GM18870 (cell line): ENCODE measurements at regions not wholly inside any gene's neighbourhood (a gene's known extent, or its start where the extent isn't known, plus 50 kb on each side); places are given as distances from the start of the nearest gene placed in this dataset.
"Not testable (repeated sequence)": the region's sequence is repeated elsewhere in the genome, so short reads cannot be mapped to it uniquely, and the experiment has no call there.

Source experiments
- ATAC-seq: cut with Tn5 transposase; IDR thresholded peaks from one replicate; pipeline ENCODE4 v1.9.1; 2021; ENCODE audit warnings: moderate library complexity; ENCODE audit not compliant: unreplicated experiment

DNA sequence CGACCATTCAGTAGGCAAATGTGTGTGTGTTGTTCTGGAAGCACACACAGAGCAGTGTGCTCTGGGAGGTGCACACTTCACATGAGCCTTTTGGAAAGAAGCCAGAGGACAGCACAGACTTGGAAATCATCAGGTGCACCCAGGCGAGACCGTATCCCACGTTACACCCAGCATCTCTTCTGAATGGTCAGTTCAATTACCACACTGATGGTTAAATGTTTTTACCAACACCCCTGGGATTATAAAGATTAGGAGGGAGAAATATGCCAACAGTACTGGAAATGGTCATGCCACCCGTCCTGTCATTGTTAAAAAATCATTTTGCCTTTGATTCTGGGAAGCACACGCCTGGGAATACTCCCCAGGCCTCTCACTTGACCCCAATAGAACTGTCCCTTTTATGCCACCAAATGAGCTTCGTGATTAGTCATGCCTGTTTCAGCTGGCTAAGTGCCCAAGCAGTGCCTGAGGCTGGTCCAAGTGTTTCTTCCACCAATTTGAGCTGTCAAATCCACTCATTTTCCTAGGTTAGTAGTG lies 183.7 kb downstream of the NRP2 start:
- ATAC-seq: no peak

DNA sequence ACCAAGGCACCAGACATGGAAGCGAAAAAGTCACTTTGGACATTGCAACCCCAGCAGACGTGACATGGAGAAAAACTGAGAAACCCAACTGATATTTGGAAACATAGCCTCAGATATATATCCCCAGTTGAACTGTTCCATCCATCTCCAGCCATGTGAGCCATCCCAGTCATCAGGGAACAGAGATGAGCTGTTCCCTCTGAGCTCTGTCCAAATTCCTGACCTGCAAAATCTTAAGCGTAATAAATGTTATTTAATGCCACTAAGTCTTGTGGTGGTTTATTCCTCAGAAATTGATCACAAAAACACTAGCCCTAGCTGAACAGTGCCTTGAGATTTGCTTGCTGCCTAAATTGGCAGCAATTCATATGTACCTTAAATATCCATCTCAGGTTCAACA lies 182.8 kb downstream of the NRP2 start:
- ATAC-seq: no peak

DNA sequence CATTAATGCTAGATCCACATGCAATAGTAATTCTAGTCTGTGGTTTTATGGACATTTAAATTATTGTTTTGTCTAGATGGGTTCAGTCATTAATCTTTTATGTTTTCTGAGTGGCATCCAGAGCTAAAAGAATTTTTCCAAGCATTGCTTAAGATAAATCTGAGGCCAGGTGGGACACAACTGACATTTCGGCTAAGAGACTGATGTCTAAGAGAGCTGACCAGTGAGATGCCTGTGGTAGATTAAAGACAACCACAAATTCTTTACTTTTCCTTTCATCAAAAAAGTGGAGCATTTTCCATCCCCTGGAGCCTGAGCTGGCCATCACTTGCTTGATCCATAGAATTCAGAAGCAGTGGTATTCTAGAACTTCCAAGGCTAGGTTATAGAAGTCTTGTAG lies 182.2 kb downstream of the NRP2 start:
- no peak for ATAC-seq

DNA sequence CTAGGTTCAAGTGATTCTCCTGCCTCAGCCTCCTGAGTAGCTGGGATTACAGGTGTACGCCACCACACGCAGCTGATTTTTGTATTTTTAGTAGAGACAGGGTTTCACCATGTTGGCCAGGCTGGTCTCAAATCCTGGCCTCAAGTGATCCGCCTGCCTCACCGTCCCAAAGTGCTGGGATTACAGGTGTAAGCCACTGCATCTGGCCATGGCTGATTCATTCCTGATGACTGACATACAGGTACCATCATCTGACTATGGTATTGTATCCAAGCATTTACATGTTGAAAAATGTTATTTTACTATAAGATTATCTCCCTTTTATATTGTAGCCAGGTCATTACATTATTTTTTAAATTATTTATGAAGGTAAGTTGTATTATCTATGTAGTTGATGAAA lies 180.5 kb downstream of the NRP2 start:
- ATAC-seq: not testable (repeated sequence)

DNA sequence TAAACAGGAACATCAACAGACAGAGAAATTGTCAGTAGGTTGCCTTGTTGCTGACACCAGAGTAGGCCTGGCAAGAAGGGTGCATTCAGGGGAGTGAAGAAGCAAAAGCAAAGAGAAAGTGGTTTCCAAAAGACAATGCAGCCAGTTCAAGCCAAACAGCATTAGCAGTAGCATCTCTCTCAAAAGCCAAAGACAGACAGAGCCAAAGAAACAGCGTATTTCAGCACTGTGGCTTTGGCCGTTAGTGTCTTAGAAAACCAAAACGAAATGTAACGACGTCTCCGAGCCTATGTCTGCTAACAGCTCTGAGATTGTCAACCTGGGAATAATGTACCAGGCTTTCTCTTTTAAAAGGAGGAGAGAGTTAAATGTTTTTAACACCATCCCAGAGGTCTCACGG lies 178.6 kb downstream of the NRP2 start:
- no peak for ATAC-seq

DNA sequence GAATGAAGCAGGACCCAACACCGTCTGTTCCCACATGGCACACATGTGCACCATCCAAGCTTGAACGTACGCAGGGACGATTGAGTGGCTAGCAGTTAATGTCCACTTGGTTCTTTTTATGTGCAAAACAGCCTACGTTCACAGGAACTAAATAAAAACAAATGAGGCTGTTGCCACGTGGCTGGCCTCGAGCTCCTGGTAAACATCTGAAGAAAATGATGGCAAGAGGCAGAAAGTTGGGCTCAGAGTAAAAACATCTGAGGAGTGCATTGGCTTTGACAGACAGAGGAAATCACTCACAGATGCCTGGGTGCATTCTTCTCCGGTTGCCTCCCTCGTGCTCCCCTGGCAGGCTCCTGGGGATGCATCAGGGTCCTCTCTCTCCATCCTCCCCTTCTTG lies 177.9 kb downstream of the NRP2 start:
- no peak for ATAC-seq

DNA sequence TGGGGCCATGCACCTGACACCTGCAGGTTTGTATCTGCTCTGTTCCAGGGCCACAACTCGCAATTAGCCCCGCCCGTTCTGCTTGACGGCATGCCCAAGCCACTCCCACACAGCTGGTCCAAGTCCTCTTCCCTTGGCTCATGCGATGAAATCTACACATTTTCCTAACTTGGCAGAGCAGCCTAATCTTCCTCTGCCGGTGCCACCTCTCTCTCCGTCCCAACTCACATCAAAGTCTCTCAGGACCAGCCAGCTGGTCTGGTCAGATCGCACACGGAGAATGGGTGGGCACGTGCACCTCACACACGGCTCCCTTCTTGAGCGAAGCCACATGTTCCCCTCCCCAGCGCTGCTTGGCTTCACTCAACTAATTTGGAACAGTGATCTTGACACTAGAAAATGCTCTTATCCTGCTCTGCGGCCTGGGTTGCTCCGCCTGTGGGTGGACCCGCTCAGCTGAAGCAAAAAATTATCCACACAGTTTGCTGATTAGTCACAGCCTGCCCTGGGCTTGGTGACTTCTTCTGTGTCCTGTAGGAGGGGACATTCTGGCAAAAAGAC lies 176.7 kb downstream of the NRP2 start:
- peak; percentile 68 for ATAC-seq

DNA sequence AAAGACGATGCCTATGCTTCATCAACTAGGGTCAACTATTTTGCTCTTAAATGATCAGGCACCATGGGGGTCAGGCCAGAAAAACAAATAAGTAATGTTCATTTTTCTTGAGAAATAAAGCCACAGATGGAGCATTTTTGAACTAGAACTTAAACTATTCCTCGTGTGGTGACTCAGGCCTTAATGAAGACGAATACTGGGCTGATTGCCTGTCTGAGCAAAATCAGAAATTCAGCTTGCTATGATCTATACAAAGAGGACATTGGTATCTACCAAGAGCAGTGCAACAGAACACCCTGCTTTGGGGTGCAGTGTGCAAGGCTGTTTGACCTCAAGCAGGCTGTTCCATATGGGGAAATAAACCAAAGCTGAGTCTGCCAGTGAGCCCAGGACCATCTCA lies 176.0 kb downstream of the NRP2 start:
- no peak for ATAC-seq

DNA sequence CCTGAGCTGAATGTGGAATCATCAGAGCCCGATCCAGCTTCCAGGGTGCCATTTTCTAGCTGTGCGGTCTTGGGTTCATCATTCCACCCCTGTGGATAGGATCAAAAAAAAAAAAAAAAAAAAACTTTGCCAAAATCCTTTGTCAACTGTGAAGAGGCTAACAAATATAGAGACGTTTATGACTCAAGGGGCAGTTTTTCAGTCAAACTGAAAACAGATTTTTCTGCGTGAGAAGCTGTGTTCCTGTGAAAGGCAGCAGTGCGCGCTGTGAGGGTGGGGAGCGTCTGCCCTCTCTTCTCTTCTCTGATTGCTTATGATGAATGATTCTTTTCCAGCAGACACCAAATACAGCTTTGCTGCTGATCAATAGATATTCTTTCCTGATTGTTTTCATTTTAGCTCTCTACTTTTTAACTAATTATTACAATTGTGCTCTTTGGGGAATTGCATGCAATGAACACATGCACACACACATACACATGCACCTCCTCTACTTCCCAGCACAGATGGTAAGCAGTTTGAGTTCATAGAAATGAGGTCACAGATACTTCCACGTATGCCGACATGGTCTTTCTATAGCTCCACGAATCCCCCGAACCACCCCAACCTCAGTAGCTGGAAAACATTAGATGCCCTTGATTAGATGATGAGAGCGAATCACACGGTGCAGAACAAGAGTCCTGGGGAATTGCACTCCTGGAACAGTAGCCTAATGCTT lies 175.4 kb downstream of the NRP2 start:
- peak; percentile 72 for ATAC-seq

DNA sequence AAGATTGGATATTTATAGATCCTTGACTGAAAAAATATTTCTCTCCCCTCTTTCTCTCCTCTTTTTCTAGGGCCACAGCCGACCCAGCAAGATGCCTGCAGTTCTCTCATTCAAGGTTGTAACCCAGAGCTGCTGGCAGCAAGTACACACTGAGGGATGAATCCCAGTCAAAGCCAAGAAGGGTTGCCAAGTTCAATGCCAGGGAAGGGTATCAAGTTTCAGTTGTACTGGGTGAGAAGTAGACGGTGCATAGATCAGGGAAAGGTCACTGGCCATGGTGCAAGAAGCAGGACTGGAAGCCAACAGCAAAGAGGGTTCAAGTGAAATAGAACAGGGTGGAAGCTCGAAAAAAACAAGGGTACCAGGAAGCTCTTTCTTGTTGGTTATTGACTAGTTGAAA lies 170.2 kb downstream of the NRP2 start:
- no peak for ATAC-seq

DNA sequence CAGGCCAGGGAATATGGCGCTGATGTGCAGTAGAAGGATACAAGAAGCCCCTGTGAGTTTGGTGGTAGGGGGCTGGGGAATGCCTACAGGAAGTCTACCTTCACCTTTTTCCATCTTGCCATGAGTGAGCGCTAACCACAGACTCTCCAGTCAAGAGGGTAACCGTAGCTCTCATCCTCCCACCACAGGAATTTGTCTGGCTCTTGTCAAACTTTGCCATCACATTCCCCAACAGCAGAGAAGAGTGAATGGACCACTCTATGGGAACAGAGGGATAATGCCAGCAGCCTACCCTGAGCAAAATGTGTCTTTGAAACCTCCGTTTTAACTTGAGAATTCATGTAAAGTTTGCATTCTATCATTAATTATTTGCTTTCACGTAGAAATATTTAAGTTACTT lies 168.3 kb downstream of the NRP2 start:
- ATAC-seq: no peak

DNA sequence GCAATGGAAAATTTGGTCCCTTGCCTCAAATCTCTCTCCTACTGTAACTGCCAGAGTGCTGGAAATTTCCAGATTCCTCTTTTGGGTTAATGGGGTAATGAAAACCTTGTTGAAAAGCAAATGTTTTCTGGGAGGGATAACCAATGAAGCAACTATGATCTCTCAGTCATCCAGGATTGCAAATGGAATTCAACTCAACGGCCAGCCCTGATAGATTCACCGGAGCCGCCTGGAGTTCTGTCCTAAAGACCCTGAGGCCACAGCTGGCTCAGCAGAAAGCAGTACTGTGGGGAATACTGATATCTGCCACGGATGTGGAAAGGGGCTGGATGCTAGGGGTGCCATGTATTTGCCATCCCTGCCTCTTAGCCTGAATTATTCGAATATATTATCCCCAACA lies 167.8 kb downstream of the NRP2 start:
- ATAC-seq: no peak

DNA sequence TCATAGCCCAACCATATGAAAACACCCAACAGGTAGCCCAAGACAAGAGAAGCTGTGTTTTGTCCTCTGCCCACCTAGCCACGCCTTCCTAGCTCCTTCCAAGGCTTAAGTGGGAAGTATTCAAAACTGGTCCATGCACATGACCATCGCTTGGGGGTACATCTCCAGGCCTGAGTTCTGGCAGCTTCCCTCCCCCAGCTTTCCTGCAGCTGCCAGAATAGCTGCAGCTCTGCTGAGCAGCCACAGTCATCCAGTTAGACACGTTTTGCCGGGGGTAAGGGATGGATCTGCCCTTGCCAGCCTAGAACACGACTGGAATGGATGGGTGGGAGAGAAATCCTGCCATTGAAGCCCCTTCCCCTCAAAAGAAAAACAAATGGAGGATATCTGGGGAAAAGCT lies 166.8 kb downstream of the NRP2 start:
- ATAC-seq: no peak

DNA sequence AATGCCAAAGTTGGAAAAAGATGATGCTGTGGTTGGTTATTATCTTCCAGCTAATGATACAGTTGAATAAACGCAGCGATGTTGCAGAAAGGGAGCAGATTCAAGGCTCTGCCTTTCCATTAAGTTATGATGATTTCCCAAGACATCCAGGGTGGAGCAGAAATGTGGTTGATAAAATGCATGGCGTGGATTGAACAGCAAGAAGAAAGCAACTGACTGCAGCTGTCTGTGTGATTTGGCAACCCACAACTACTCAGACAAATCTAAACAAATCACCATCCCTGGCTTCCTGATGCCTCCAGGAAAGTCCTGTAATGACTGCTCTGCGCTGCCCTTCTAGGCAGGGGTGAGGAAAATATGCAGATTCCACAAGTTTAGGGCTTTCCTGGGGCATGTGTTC lies 166.3 kb downstream of the NRP2 start:
- no peak for ATAC-seq
